Keratinocyte (primary cell): ENCODE measurements at regions not wholly inside any gene's neighbourhood (a gene's known extent, or its start where the extent isn't known, plus 50 kb on each side); places are given as distances from the start of the nearest gene placed in this dataset.

Source experiments
- DNase-seq: peaks from one replicate; pipeline ENCODE4 v3.0.0-alpha.2; 2011; ENCODE audit warnings: low read depth, missing footprints, low spot score
- FAIRE-seq: peaks from 2 replicates; lab custom pipeline; 2011; peaks lifted over from hg19 to GRCh38; lab: Jason Lieb, UNC
- H2AFZ ChIP-seq: 2 replicates; pipeline ENCODE4 v1.6.0; 2012; ENCODE audit warnings: low read length, control low read depth, inconsistent platforms; ENCODE audit not compliant: control insufficient read depth
- H3K27ac ChIP-seq: 2 replicates; pipeline ENCODE4 v1.5.1; 2011; ENCODE audit warnings: low read length; ENCODE audit not compliant: control insufficient read depth, insufficient read depth
- H3K27me3 ChIP-seq: 3 replicates; pipeline ENCODE4 v1.6.0; 2011; ENCODE audit warnings: low read length; ENCODE audit not compliant: control insufficient read depth, insufficient read depth; ENCODE audit errors: extremely low read depth
- H3K36me3 ChIP-seq, 2 experiments: 2 replicates in 1 of 2; 3 replicates in 1 of 2; pipeline ENCODE4 v1.5.1; 2011; ENCODE audit warnings: low read length in 2 of 2, mild to moderate bottlenecking in 1 of 2; ENCODE audit not compliant: control insufficient read depth in 2 of 2, insufficient read depth in 2 of 2; ENCODE audit errors: extremely low read depth in 1 of 2
- H3K4me1 ChIP-seq: 3 replicates; pipeline ENCODE4 v1.5.1; 2011; ENCODE audit warnings: low read length; ENCODE audit not compliant: control insufficient read depth, insufficient read depth; ENCODE audit errors: extremely low read depth
- H3K4me2 ChIP-seq: 3 replicates; pipeline ENCODE4 v1.6.0; 2011; ENCODE audit warnings: low read depth, low read length; ENCODE audit not compliant: control insufficient read depth, insufficient read depth; ENCODE audit errors: extremely low read depth
- H3K4me3 ChIP-seq, 3 experiments: fragments of 200-600 bp in 1 of 3; sonication (generic) in 1 of 3; 2 replicates in 2 of 3; 3 replicates in 1 of 3; pipeline ENCODE4 v1.5.1; 2011 to 2016; ENCODE audit warnings: low read length in 3 of 3, mild to moderate bottlenecking in 3 of 3, control low read depth in 2 of 3, inconsistent platforms in 1 of 3, low read depth in 1 of 3, mixed read lengths in 1 of 3, mixed run types in 1 of 3, moderate library complexity in 1 of 3; ENCODE audit not compliant: control insufficient read depth in 2 of 3, insufficient read depth in 2 of 3; ENCODE audit errors: extremely low read depth in 1 of 3
- H3K79me2 ChIP-seq: 2 replicates; pipeline ENCODE4 v1.6.0; 2012; ENCODE audit warnings: low read length; ENCODE audit not compliant: control insufficient read depth, insufficient read depth
- H3K9ac ChIP-seq: 3 replicates; pipeline ENCODE4 v1.6.0; 2011; ENCODE audit warnings: low read length; ENCODE audit not compliant: control insufficient read depth, insufficient read depth; ENCODE audit errors: extremely low read depth
- H3K9me1 ChIP-seq: 3 replicates; pipeline ENCODE4 v1.6.0; 2011; ENCODE audit warnings: low read length; ENCODE audit not compliant: control insufficient read depth, insufficient read depth; ENCODE audit errors: extremely low read depth
- H3K9me3 ChIP-seq: 2 replicates; pipeline ENCODE4 v1.5.1; 2012; ENCODE audit warnings: low read depth, low read length; ENCODE audit not compliant: control insufficient read depth
- H4K20me1 ChIP-seq: 3 replicates; pipeline ENCODE4 v1.6.0; 2011; ENCODE audit warnings: low read length; ENCODE audit not compliant: control insufficient read depth, insufficient read depth; ENCODE audit errors: extremely low read depth
- EZH2 ChIP-seq: IDR thresholded peaks from one replicate; pipeline ENCODE4 v1.6.1; 2012; ENCODE audit warnings: inconsistent platforms, mild to moderate bottlenecking, low read length, moderate library complexity
- dilution Hi-C: fragments of 300-500 bp; cut with MboI; formaldehyde crosslinking; loops from one replicate; pipeline ENCODE4 v1.7.0; 2020; ENCODE audit warnings: low sequenced_read_pairs; ENCODE audit not compliant: extremely low pct_ligation_motif_present
- TF ChIP-seq, protein P1 (sequence below), 3 experiments: IDR thresholded peaks in 1 of 3; conservative IDR thresholded peaks in 1 of 3; optimal IDR thresholded peaks in 1 of 3; 2 replicates in 2 of 3; 3 replicates in 1 of 3; pipeline versions ENCODE3 to v1.5.1; 2011; ENCODE audit warnings: low read length in 3 of 3, mild to moderate bottlenecking in 3 of 3, moderate library complexity in 2 of 3, control low read depth in 1 of 3, inconsistent platforms in 1 of 3; ENCODE audit not compliant: insufficient read depth in 2 of 3; ENCODE audit errors: extremely low read depth in 1 of 3

DNA sequence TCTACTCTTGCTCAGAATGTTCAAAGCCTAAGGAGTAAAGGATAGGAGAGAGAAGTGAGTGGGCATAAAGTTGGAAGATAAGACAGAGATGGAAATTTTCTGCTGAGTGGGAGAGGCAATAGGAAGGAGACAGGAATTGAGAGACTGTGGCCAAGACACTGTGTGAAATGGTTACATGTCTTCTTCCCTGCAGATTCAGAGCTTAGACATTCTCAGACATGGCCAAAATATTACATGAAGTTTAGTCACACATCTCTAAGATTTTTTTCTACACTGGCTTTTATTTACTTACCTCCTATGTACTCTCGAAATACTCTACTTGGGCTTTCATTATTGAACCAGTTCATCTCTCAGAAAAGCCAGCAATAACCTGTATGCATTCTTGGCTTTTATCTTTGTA is 363.0 kb upstream of the FANCL start:
- H3K79me2 ChIP-seq: no peaks in the 10 kb centered on the region
- no peaks in the 10 kb centered on the region for H3K36me3 ChIP-seq
- H4K20me1 ChIP-seq: no peaks in the 10 kb centered on the region
- H3K9ac ChIP-seq: no peak overlapping the region
- no peak for DNase-seq
- no peaks in the 10 kb centered on the region for H3K9me1 ChIP-seq
- no peak overlapping the region for H3K4me3 ChIP-seq
- no peak for TF ChIP-seq EZH2
- TF ChIP-seq, protein P1, sequence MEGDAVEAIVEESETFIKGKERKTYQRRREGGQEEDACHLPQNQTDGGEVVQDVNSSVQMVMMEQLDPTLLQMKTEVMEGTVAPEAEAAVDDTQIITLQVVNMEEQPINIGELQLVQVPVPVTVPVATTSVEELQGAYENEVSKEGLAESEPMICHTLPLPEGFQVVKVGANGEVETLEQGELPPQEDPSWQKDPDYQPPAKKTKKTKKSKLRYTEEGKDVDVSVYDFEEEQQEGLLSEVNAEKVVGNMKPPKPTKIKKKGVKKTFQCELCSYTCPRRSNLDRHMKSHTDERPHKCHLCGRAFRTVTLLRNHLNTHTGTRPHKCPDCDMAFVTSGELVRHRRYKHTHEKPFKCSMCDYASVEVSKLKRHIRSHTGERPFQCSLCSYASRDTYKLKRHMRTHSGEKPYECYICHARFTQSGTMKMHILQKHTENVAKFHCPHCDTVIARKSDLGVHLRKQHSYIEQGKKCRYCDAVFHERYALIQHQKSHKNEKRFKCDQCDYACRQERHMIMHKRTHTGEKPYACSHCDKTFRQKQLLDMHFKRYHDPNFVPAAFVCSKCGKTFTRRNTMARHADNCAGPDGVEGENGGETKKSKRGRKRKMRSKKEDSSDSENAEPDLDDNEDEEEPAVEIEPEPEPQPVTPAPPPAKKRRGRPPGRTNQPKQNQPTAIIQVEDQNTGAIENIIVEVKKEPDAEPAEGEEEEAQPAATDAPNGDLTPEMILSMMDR (optimal IDR thresholded peaks at IDR 0.05 in 1 of 3, IDR thresholded peaks at IDR 0.05 in 1 of 3, conservative IDR thresholded peaks at IDR 0.05 in 1 of 3; ENCODE audit: extremely low read depth in 1 of 3, insufficient read depth in 2 of 3, low read length in 3 of 3): no peak
- no peaks in the 10 kb centered on the region for H3K27me3 ChIP-seq
- H3K4me2 ChIP-seq: no peak overlapping the region
- H3K4me1 ChIP-seq: no peaks in the 10 kb centered on the region
- no peak overlapping the region for H2AFZ ChIP-seq
- no peaks in the 10 kb centered on the region for H3K9me3 ChIP-seq
- dilution Hi-C loops: no loop called here
- no peak for FAIRE-seq
- no peak overlapping the region for H3K27ac ChIP-seq

DNA sequence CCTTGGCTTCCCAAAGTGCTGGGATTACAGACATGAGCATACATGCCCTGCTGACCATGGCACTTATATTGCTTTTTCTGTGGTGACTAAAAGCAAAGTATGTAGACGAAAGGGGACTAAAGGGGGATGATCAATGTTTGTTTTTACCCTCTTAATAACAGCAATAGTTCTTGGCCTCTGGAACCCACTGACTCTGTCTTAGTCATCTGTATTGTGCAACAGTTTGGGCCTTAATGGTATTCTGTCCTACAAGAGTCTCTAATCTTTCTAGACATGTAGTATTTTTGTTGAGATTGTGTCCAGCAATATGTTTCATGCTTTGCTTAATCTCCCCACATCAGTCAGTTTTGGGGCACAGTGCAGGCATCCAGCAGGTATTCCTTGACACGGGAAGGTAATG is 359.9 kb upstream of the FANCL start:
- no peak overlapping the region for H3K27ac ChIP-seq
- TF ChIP-seq EZH2: no peak
- TF ChIP-seq, protein P1 (optimal IDR thresholded peaks at IDR 0.05 in 1 of 3, IDR thresholded peaks at IDR 0.05 in 1 of 3, conservative IDR thresholded peaks at IDR 0.05 in 1 of 3; ENCODE audit: extremely low read depth in 1 of 3, insufficient read depth in 2 of 3, low read length in 3 of 3): no peak
- no peak overlapping the region for H3K9ac ChIP-seq
- DNase-seq: no peak
- no peak overlapping the region for H2AFZ ChIP-seq
- H3K36me3 ChIP-seq: no peaks in the 10 kb centered on the region
- H3K27me3 ChIP-seq: no peaks in the 10 kb centered on the region
- no peak overlapping the region for H3K4me3 ChIP-seq
- FAIRE-seq: no peak
- no peaks in the 10 kb centered on the region for H3K9me1 ChIP-seq
- dilution Hi-C loops: no loop called here
- H4K20me1 ChIP-seq: no peaks in the 10 kb centered on the region
- H3K4me2 ChIP-seq: no peak overlapping the region
- no peaks in the 10 kb centered on the region for H3K4me1 ChIP-seq
- no peaks in the 10 kb centered on the region for H3K9me3 ChIP-seq
- no peaks in the 10 kb centered on the region for H3K79me2 ChIP-seq
